Prostate gland (tissue), 2 donors: ENCODE measurements at regions not wholly inside any gene's neighbourhood (a gene's known extent, or its start where the extent isn't known, plus 50 kb on each side); places are given as distances from the start of the nearest gene placed in this dataset.

Experiments used
- DNase-seq: peaks from one replicate; pipeline ENCODE4 v3.0.0-alpha.2; 2019; ENCODE audit warnings: low spot score
- H3K27ac ChIP-seq, 2 donors: fragments of 200-600 bp; sonication (generic); 2 replicates each; pipeline ENCODE4 v1.5.1; 2017 to 2019
- H3K27me3 ChIP-seq: fragments of 200-600 bp; sonication (generic); replicated peaks from 2 replicates; pipeline ENCODE4 v1.5.1; 2019; ENCODE audit not compliant: insufficient read depth
- H3K36me3 ChIP-seq, 2 donors: fragments of 200-600 bp; sonication (generic); 1 replicate in 1 of 2; 2 replicates in 1 of 2; pipeline versions ENCODE4 v1.5.1 to v1.8.1; 2017 to 2019
- H3K4me1 ChIP-seq: fragments of 200-600 bp; sonication (generic); replicated peaks from 2 replicates; pipeline ENCODE4 v1.5.1; 2019
- H3K4me3 ChIP-seq, 2 donors: fragments of 200-600 bp; sonication (generic); 2 replicates each; pipeline ENCODE4 v1.5.1; 2017 to 2019
- H3K9me3 ChIP-seq: fragments of 200-600 bp; sonication (generic); 2 replicates; pipeline ENCODE4 v1.5.1; 2017
- CTCF ChIP-seq, 4 experiments: fragments of 200-600 bp in 2 of 4; fragments of 450-650 bp in 2 of 4; sonication (generic) in 2 of 4; IDR thresholded peaks; 1 replicate in 3 of 4; 2 replicates in 1 of 4; pipeline ENCODE4 v1.5.1; 2016 to 2019; ENCODE audit warnings: antibody characterized with exemption in 4 of 4, mild to moderate bottlenecking in 2 of 4, moderate library complexity in 2 of 4
- POLR2A ChIP-seq: fragments of 450-650 bp; IDR thresholded peaks from one replicate; pipeline ENCODE4 v1.6.1; 2016; ENCODE audit warnings: antibody characterized with exemption, mild to moderate bottlenecking
- POLR2AphosphoS5 ChIP-seq: sonication (generic); formaldehyde crosslinking; IDR thresholded peaks from one replicate; pipeline ENCODE4 v1.6.1; 2017; ENCODE audit warnings: antibody characterized with exemption
- WGBS: methylation state at CpG from one replicate; pipeline ENCODE4 v1.1.5; 2018; 5-methylcytosine and 5-hydroxymethylcytosine counted together
- intact Hi-C: fragments of 100-400 bp; cut with DNase I; formaldehyde crosslinking; loops from one replicate; pipeline ENCODE4 v1.14.2; 2022

- Histone ChIP-seq H3K27ac (no peak overlapping the region), H3K4me1 (no peaks in the 10 kb centered on the region), H3K9me3 (no peaks in the 10 kb centered on the region), H3K4me3 (no peak overlapping the region), H3K36me3 (no peaks in the 10 kb centered on the region), H3K27me3 (no peaks in the 10 kb centered on the region)
- intact Hi-C loops = no loop called here
- 88% methylated on average over 9 of the region's 9 CpGs for WGBS
- no peak for DNase-seq
- TF ChIP-seq CTCF (IDR thresholded peaks at IDR 0.05) (no peak), POLR2AphosphoS5 (no peak), POLR2A (no peak)
Observed at GRCh38 chr1:4463631-4464030, 190.8 kb upstream of the AJAP1 start.

GRCh38 chr1:4464478-4464877 is 189.9 kb upstream of the AJAP1 start:
- H3K9me3 ChIP-seq = no peaks in the 10 kb centered on the region
- no peaks in the 10 kb centered on the region for H3K4me1 ChIP-seq
- no peak overlapping the region for H3K4me3 ChIP-seq
- TF ChIP-seq POLR2AphosphoS5 (no peak), POLR2A (no peak), CTCF (IDR thresholded peaks at IDR 0.05) (no peak)
- no peaks in the 10 kb centered on the region for H3K36me3 ChIP-seq
- H3K27ac ChIP-seq = no peak overlapping the region
- no peak for DNase-seq
- H3K27me3 ChIP-seq = no peaks in the 10 kb centered on the region
- intact Hi-C loops = no loop called here
- WGBS = 89% methylated on average over 3 of the region's 3 CpGs

- 90% methylated on average over 7 of the region's 8 CpGs for WGBS
- TF ChIP-seq CTCF (IDR thresholded peaks at IDR 0.05) = no peak
- TF ChIP-seq POLR2A = no peak
- TF ChIP-seq POLR2AphosphoS5 = no peak
- no peaks in the 10 kb centered on the region for H3K36me3 ChIP-seq
- no peaks in the 10 kb centered on the region for H3K4me1 ChIP-seq
- no peaks in the 10 kb centered on the region for H3K27me3 ChIP-seq
- intact Hi-C loops = no loop called here
- H3K9me3 ChIP-seq = no peaks in the 10 kb centered on the region
- DNase-seq = no peak
- H3K27ac ChIP-seq = no peak overlapping the region
- H3K4me3 ChIP-seq = no peak overlapping the region
Observed at GRCh38 chr1:4467241-4467640, 187.2 kb upstream of the AJAP1 start.

DNA sequence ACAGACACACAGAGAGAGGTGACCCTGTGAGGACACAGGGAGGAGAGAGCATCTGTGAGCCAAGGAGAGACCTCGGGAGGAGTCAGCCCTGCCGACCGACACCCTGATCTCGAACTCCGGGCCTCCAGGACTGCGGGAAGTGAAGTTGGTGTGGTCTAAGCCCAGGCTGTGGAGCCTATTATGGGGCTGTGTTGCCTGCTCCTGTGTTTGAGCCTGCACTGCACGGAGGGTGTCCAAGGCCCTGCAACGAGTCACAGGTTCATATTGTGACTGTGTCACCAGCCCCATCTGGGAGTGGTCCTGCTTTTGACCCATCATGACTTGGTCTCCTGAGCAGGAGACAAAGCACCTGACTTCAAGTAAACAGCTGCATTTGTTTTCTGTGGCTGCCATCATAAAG is 186.0 kb upstream of the AJAP1 start:
- H3K36me3 ChIP-seq = no peaks in the 10 kb centered on the region
- no peak for DNase-seq
- no peaks in the 10 kb centered on the region for H3K9me3 ChIP-seq
- whole genome bisulfite sequencing = 92% methylated on average over 7 of the region's 8 CpGs
- H3K4me3 ChIP-seq = no peak overlapping the region
- TF ChIP-seq CTCF (IDR thresholded peaks at IDR 0.05) (no peak), POLR2AphosphoS5 (no peak), POLR2A (no peak)
- intact Hi-C loops = no loop called here
- no peaks in the 10 kb centered on the region for H3K27me3 ChIP-seq
- no peak overlapping the region for H3K27ac ChIP-seq
- no peaks in the 10 kb centered on the region for H3K4me1 ChIP-seq

- WGBS = 81% methylated on average over 9 of the region's 9 CpGs
- DNase-seq = no peak
- intact Hi-C loops = no loop called here
Observed at GRCh38 chr1:4468804-4469514, 185.4 kb upstream of the AJAP1 start.

More at GRCh38 chr1:4468804-4469514, 185.4 kb upstream of the AJAP1 start:
- H3K4me3 ChIP-seq = no peak overlapping the region
- no peaks in the 10 kb centered on the region for H3K36me3 ChIP-seq
- H3K9me3 ChIP-seq = no peaks in the 10 kb centered on the region
- TF ChIP-seq CTCF (IDR thresholded peaks at IDR 0.05) = no peak
- no peak for TF ChIP-seq POLR2AphosphoS5
- no peak for TF ChIP-seq POLR2A
- H3K27ac ChIP-seq = no peak overlapping the region
- no peaks in the 10 kb centered on the region for H3K27me3 ChIP-seq
- H3K4me1 ChIP-seq = no peaks in the 10 kb centered on the region
